Spleen (tissue), 7 donors: ENCODE measurements at regions not wholly inside any gene's neighbourhood (a gene's known extent, or its start where the extent isn't known, plus 50 kb on each side); places are given as distances from the start of the nearest gene placed in this dataset.

Source experiments
- POLR2A ChIP-seq, 3 donors: fragments of 450-650 bp; IDR thresholded peaks; one replicate each; pipeline ENCODE4 v1.5.1; 2017; ENCODE audit warnings: antibody characterized with exemption in 3 of 3, mild to moderate bottlenecking in 1 of 3
- TF ChIP-seq, protein P1 (sequence below), 11 experiments: fragments of 200-600 bp in 7 of 11; fragments of 450-650 bp in 4 of 11; sonication (generic) in 4 of 11; IDR thresholded peaks in 8 of 11; conservative IDR thresholded peaks in 3 of 11; 1 replicate in 7 of 11; 2 replicates in 4 of 11; pipeline versions ENCODE4 v1.4.0 to v1.8.0; 2016 to 2021; ENCODE audit warnings: antibody characterized with exemption in 11 of 11, inconsistent platforms in 4 of 11, mild to moderate bottlenecking in 1 of 11
- donor health status: DM: no; HTN: no; CAD: no; lungs with moderate emphysema.
- donor health status: DM: no; HTN: no; CAD: no.
- donor health status: DM: no; HTN: no; CAD: no.

GRCh38 chr1:229209386-229209785, 61.5 kb upstream of the RAB4A start:
- TF ChIP-seq, protein P1, sequence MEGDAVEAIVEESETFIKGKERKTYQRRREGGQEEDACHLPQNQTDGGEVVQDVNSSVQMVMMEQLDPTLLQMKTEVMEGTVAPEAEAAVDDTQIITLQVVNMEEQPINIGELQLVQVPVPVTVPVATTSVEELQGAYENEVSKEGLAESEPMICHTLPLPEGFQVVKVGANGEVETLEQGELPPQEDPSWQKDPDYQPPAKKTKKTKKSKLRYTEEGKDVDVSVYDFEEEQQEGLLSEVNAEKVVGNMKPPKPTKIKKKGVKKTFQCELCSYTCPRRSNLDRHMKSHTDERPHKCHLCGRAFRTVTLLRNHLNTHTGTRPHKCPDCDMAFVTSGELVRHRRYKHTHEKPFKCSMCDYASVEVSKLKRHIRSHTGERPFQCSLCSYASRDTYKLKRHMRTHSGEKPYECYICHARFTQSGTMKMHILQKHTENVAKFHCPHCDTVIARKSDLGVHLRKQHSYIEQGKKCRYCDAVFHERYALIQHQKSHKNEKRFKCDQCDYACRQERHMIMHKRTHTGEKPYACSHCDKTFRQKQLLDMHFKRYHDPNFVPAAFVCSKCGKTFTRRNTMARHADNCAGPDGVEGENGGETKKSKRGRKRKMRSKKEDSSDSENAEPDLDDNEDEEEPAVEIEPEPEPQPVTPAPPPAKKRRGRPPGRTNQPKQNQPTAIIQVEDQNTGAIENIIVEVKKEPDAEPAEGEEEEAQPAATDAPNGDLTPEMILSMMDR (IDR thresholded peaks at IDR 0.05 in 8 of 11, conservative IDR thresholded peaks at IDR 0.05 in 3 of 11) = no peak
- no peak for TF ChIP-seq POLR2A (IDR thresholded peaks at IDR 0.05)
